ENCODE measurements at regions not wholly inside any gene's neighbourhood (a gene's known extent, or its start where the extent isn't known, plus 50 kb on each side); places are given as distances from the start of the nearest gene placed in this dataset.

GRCh38 chr1:29876902-29877301 is 640.6 kb downstream of the PTPRU start:
- FAIRE-seq (no peak), DNase-seq (ENCODE audit: insufficient read length) (no peak)
- TF ChIP-seq POLR2A (IDR thresholded peaks at IDR 0.05; ENCODE audit: low read depth, low read length) (no peak), POLR2AphosphoS5 (IDR thresholded peaks at IDR 0.05; ENCODE audit: low read depth, low read length) (no peak), TAF1 (IDR thresholded peaks at IDR 0.05; ENCODE audit: borderline replicate concordance, low read depth, low read length) (no peak)

- FAIRE-seq (no peak), DNase-seq (ENCODE audit: insufficient read length) (no peak)
- no peak for TF ChIP-seq TAF1 (IDR thresholded peaks at IDR 0.05; ENCODE audit: borderline replicate concordance, low read depth, low read length)
Measured at GRCh38 chr1:29876441-29876840, 640.1 kb downstream of the PTPRU start.

DNA sequence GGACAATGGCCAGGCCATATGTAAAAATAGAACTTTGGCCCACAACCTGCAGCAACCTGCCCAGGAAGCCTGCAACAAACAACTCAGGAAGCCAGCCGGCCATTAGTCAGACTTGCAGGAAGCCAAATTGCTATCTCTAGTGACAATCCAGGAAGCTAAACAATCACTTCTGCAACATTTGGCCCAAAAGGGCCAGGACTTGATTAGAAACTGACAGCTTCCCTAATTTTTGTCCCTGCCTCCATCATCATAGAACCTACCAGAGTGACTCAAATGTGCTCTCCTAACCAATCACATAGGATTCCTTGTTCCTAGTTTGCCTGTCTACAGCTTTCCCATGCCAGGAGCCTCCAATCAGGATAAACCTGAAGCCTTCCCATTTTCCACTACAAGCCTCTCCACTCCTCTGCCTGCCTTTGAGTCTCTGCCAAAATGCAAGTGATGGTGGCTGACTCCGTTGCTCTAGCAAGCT is 639.3 kb downstream of the PTPRU start:
- TF ChIP-seq POLR2AphosphoS5 (IDR thresholded peaks at IDR 0.05; ENCODE audit: low read depth, low read length), result no peak
- TF ChIP-seq POLR2A (IDR thresholded peaks at IDR 0.05; ENCODE audit: low read depth, low read length), result no peak
- no peak for TF ChIP-seq TAF1 (IDR thresholded peaks at IDR 0.05; ENCODE audit: borderline replicate concordance, low read depth, low read length)
- FAIRE-seq (no peak), DNase-seq (ENCODE audit: insufficient read length) (no peak)

- DNase-seq (ENCODE audit: insufficient read length) (no peak), FAIRE-seq (no peak)
- TF ChIP-seq POLR2AphosphoS5 (IDR thresholded peaks at IDR 0.05; ENCODE audit: low read depth, low read length) (no peak), POLR2A (IDR thresholded peaks at IDR 0.05; ENCODE audit: low read depth, low read length) (no peak), TAF1 (IDR thresholded peaks at IDR 0.05; ENCODE audit: borderline replicate concordance, low read depth, low read length) (no peak)
Measured at GRCh38 chr1:29870621-29871020, 634.3 kb downstream of the PTPRU start.

GRCh38 chr1:29869802-29870201 is 633.5 kb downstream of the PTPRU start:
- TF ChIP-seq POLR2AphosphoS5 (IDR thresholded peaks at IDR 0.05; ENCODE audit: low read depth, low read length), result no peak
- no peak for TF ChIP-seq POLR2A (IDR thresholded peaks at IDR 0.05; ENCODE audit: low read depth, low read length)
- TF ChIP-seq TAF1 (IDR thresholded peaks at IDR 0.05; ENCODE audit: borderline replicate concordance, low read depth, low read length), result no peak
- no peak for FAIRE-seq

GRCh38 chr1:29868944-29869343 is 632.6 kb downstream of the PTPRU start:
- DNase-seq (ENCODE audit: insufficient read length), result no peak

More at GRCh38 chr1:29869802-29870201, 633.5 kb downstream of the PTPRU start:
- no peak for DNase-seq (ENCODE audit: insufficient read length)

GRCh38 chr1:29868096-29868495 is 631.8 kb downstream of the PTPRU start:
- no peak for DNase-seq (ENCODE audit: insufficient read length)
- no peak for FAIRE-seq
- TF ChIP-seq POLR2A (IDR thresholded peaks at IDR 0.05; ENCODE audit: low read depth, low read length) (no peak), TAF1 (IDR thresholded peaks at IDR 0.05; ENCODE audit: borderline replicate concordance, low read depth, low read length) (no peak), POLR2AphosphoS5 (IDR thresholded peaks at IDR 0.05; ENCODE audit: low read depth, low read length) (no peak)

More at GRCh38 chr1:29868944-29869343, 632.6 kb downstream of the PTPRU start:
- no peak for FAIRE-seq
- TF ChIP-seq POLR2A (IDR thresholded peaks at IDR 0.05; ENCODE audit: low read depth, low read length), result no peak
- TF ChIP-seq TAF1 (IDR thresholded peaks at IDR 0.05; ENCODE audit: borderline replicate concordance, low read depth, low read length), result no peak
- no peak for TF ChIP-seq POLR2AphosphoS5 (IDR thresholded peaks at IDR 0.05; ENCODE audit: low read depth, low read length)

DNA sequence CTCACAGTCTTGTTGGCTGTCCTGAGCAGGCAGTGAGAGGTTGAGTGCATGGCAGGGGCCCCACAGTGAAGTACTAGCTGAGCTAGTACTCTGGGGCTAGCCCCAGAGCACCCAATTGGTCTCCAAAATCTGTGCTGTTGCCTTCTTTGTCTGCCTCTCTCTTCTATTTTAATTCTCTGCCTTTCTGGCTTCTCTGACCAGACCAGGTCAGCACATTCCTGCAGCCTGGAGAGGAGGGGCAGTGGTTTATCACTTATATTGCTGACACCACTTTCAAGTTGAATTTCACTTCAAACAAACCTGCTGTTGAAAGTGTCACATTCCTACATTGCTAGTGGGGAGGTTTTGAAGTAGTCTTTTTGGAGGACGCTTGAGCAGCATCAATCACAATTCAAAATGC is 628.7 kb downstream of the PTPRU start:
- TF ChIP-seq POLR2A (IDR thresholded peaks at IDR 0.05; ENCODE audit: low read depth, low read length) (no peak), TAF1 (IDR thresholded peaks at IDR 0.05; ENCODE audit: borderline replicate concordance, low read depth, low read length) (no peak), POLR2AphosphoS5 (IDR thresholded peaks at IDR 0.05; ENCODE audit: low read depth, low read length) (no peak)
- DNase-seq (ENCODE audit: insufficient read length), result no peak
- FAIRE-seq, result no peak

- DNase-seq (ENCODE audit: insufficient read length) (no peak), FAIRE-seq (no peak)
- no peak for TF ChIP-seq TAF1 (IDR thresholded peaks at IDR 0.05; ENCODE audit: borderline replicate concordance, low read depth, low read length)
- TF ChIP-seq POLR2A (IDR thresholded peaks at IDR 0.05; ENCODE audit: low read depth, low read length), result no peak
- TF ChIP-seq POLR2AphosphoS5 (IDR thresholded peaks at IDR 0.05; ENCODE audit: low read depth, low read length), result no peak
Measured at GRCh38 chr1:29864431-29865022, 628.2 kb downstream of the PTPRU start.

DNA sequence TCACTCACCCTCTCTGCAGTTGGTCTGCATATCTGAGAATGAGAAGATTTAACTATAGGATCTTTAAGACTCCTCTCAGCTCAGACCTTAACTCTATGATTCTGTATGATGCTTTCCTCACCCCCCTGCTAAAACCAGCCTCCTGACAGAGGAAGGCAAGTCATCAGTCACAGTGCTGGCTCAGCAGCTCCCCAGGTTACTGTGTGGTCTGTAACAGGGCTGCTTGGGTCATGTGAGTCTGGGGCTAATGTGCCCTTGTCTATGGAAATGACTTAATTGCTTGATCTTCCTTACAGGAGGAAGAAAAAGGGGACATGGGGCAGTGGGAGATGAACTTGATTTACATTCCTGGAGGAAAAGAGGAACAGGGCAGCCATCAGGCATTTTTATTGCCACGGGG is 625.6 kb downstream of the PTPRU start:
- DNase-seq (ENCODE audit: insufficient read length) (no peak), FAIRE-seq (no peak)
- TF ChIP-seq POLR2A (IDR thresholded peaks at IDR 0.05; ENCODE audit: low read depth, low read length) (no peak), TAF1 (IDR thresholded peaks at IDR 0.05; ENCODE audit: borderline replicate concordance, low read depth, low read length) (no peak), POLR2AphosphoS5 (IDR thresholded peaks at IDR 0.05; ENCODE audit: low read depth, low read length) (no peak)

GRCh38 chr1:29861446-29861845 is 625.1 kb downstream of the PTPRU start:
- no peak for FAIRE-seq
- no peak for DNase-seq (ENCODE audit: insufficient read length)
- no peak for TF ChIP-seq POLR2A (IDR thresholded peaks at IDR 0.05; ENCODE audit: low read depth, low read length)
- TF ChIP-seq TAF1 (IDR thresholded peaks at IDR 0.05; ENCODE audit: borderline replicate concordance, low read depth, low read length), result no peak
- no peak for TF ChIP-seq POLR2AphosphoS5 (IDR thresholded peaks at IDR 0.05; ENCODE audit: low read depth, low read length)

GRCh38 chr1:29860681-29861080 is 624.4 kb downstream of the PTPRU start:
- DNase-seq (ENCODE audit: insufficient read length) (no peak), FAIRE-seq (no peak)
- TF ChIP-seq TAF1 (IDR thresholded peaks at IDR 0.05; ENCODE audit: borderline replicate concordance, low read depth, low read length) (no peak), POLR2AphosphoS5 (IDR thresholded peaks at IDR 0.05; ENCODE audit: low read depth, low read length) (no peak), POLR2A (IDR thresholded peaks at IDR 0.05; ENCODE audit: low read depth, low read length) (no peak)
